GM23338 (cell line): ENCODE measurements at regions not wholly inside any gene's neighbourhood (a gene's known extent, or its start where the extent isn't known, plus 50 kb on each side); places are given as distances from the start of the nearest gene placed in this dataset.

Source experiments
- ATAC-seq: fragments of 200-7000 bp; cut with Tn5 transposase; 3 replicates; pipeline ENCODE4 v1.9.1; 2020
- DNase-seq: peaks from one replicate; pipeline ENCODE4 v3.0.0-alpha.2; 2015; ENCODE audit warnings: low spot score
- H2AFZ ChIP-seq: fragments of 200-600 bp; sonication (generic); 2 replicates; pipeline ENCODE4 v1.8.0; 2016; ENCODE audit warnings: antibody characterized with exemption, mild to moderate bottlenecking, moderate library complexity
- H3F3A ChIP-seq: fragments of 200-600 bp; sonication (generic); replicated peaks from 2 replicates; pipeline ENCODE4 v1.8.0; 2017; ENCODE audit warnings: antibody characterized with exemption, mixed run types, low read depth
- H3K27ac ChIP-seq: fragments of 200-600 bp; sonication (generic); 2 replicates; pipeline ENCODE4 v1.6.1; 2016; ENCODE audit warnings: low read depth
- H3K27me3 ChIP-seq: fragments of 200-600 bp; sonication (generic); 2 replicates; pipeline ENCODE4 v1.8.0; 2016; ENCODE audit warnings: mild to moderate bottlenecking, mixed run types, moderate library complexity; ENCODE audit not compliant: insufficient read depth
- H3K36me3 ChIP-seq: fragments of 200-600 bp; sonication (generic); 2 replicates; pipeline ENCODE4 v1.8.0; 2016; ENCODE audit warnings: mild to moderate bottlenecking; ENCODE audit not compliant: insufficient read depth
- H3K4me1 ChIP-seq: fragments of 200-600 bp; sonication (generic); 2 replicates; pipeline ENCODE4 v1.8.0; 2016; ENCODE audit warnings: mild to moderate bottlenecking, moderate library complexity; ENCODE audit not compliant: insufficient read depth
- H3K4me2 ChIP-seq: fragments of 200-600 bp; sonication (generic); 2 replicates; pipeline ENCODE4 v1.7.1; 2017; ENCODE audit warnings: mixed run types
- H3K4me3 ChIP-seq: fragments of 200-600 bp; sonication (generic); 2 replicates; pipeline ENCODE4 v1.6.1; 2016; ENCODE audit warnings: mixed run types
- H3K79me2 ChIP-seq: fragments of 200-600 bp; sonication (generic); replicated peaks from 2 replicates; pipeline ENCODE4 v1.8.0; 2017; ENCODE audit warnings: mild to moderate bottlenecking; ENCODE audit not compliant: insufficient read depth
- H3K9me2 ChIP-seq: fragments of 200-600 bp; sonication (generic); 2 replicates; pipeline ENCODE4 v1.8.0; 2017; ENCODE audit not compliant: insufficient read depth
- H4K20me1 ChIP-seq: fragments of 200-600 bp; sonication (generic); replicated peaks from 2 replicates; pipeline ENCODE4 v1.8.0; 2017; ENCODE audit warnings: mild to moderate bottlenecking; ENCODE audit not compliant: insufficient read depth
- H3K27ac Mint-ChIP-seq: 2 replicates; pipeline ENCODE4 v1.8.0; 2020; ENCODE audit warnings: inconsistent platforms, mild to moderate bottlenecking, moderate library complexity, mixed read lengths
- H3K27me3 Mint-ChIP-seq: 3 replicates; pipeline ENCODE4 v1.8.0; 2022; ENCODE audit warnings: low read depth, mild to moderate bottlenecking, moderate library complexity, mixed read lengths, inconsistent platforms; ENCODE audit not compliant: insufficient read depth, poor library complexity
- H3K36me3 Mint-ChIP-seq: 3 replicates; pipeline ENCODE4 v1.8.0; 2021; ENCODE audit warnings: low read depth, mild to moderate bottlenecking, inconsistent platforms, moderate library complexity, mixed read lengths
- H3K4me1 Mint-ChIP-seq: 3 replicates; pipeline ENCODE4 v1.8.0; 2020; ENCODE audit warnings: mild to moderate bottlenecking, inconsistent platforms, mixed read lengths
- H3K4me3 Mint-ChIP-seq: 3 replicates; pipeline ENCODE4 v1.8.0; 2021; ENCODE audit warnings: moderate library complexity, mild to moderate bottlenecking, inconsistent platforms, mixed read lengths
- H3K9me3 Mint-ChIP-seq: 3 replicates; pipeline ENCODE4 v1.8.0; 2020; ENCODE audit warnings: moderate library complexity, mild to moderate bottlenecking, inconsistent platforms, mixed read lengths
- CREB1 ChIP-seq: fragments of 250-450 bp; sonication (Bioruptor Pico); IDR thresholded peaks from 2 replicates; pipeline ENCODE4 v1.5.0; 2020; ENCODE audit warnings: low read depth, mild to moderate bottlenecking, moderate library complexity
- EZH2 ChIP-seq: fragments of 200-600 bp; sonication (generic); IDR thresholded peaks from one replicate; pipeline ENCODE4 v1.8.0; 2017; ENCODE audit warnings: antibody characterized with exemption, mild to moderate bottlenecking, low read depth; ENCODE audit not compliant: unreplicated experiment
- EZH2phosphoT487 ChIP-seq: fragments of 200-600 bp; sonication (generic); IDR thresholded peaks from one replicate; pipeline ENCODE4 v1.8.1; 2018; ENCODE audit warnings: antibody characterized with exemption; ENCODE audit not compliant: unreplicated experiment
- JUNB ChIP-seq: IDR thresholded peaks from one replicate; pipeline ENCODE4 v1.6.1; 2016; ENCODE audit warnings: antibody characterized with exemption; ENCODE audit not compliant: unreplicated experiment
- NANOG ChIP-seq: IDR thresholded peaks from 2 replicates; pipeline ENCODE4 v1.6.1; 2016; ENCODE audit warnings: antibody characterized with exemption, borderline replicate concordance
- POLR2AphosphoS5 ChIP-seq: IDR thresholded peaks from 2 replicates; pipeline ENCODE4 v1.6.1; 2016; ENCODE audit warnings: antibody characterized with exemption, low read depth
- STAT1 ChIP-seq: IDR thresholded peaks from one replicate; pipeline ENCODE4 v1.6.1; 2016; ENCODE audit warnings: antibody characterized with exemption; ENCODE audit not compliant: unreplicated experiment
- ZNF114 ChIP-seq: fragments of 250-450 bp; sonication (Bioruptor Pico); IDR thresholded peaks from 2 replicates; pipeline ENCODE4 v1.5.0; 2020; ENCODE audit warnings: mild to moderate bottlenecking, moderate library complexity
- ZNF331 ChIP-seq: fragments of 250-450 bp; sonication (Bioruptor Pico); IDR thresholded peaks from 2 replicates; pipeline ENCODE4 v1.5.0; 2020; ENCODE audit warnings: low read depth, mild to moderate bottlenecking, moderate library complexity
- TF ChIP-seq, protein P1 (sequence below), 2 experiments: fragments of 200-600 bp in 1 of 2; sonication (generic) in 1 of 2; conservative IDR thresholded peaks; 2 replicates each; pipeline versions ENCODE4 v1.5.1 to v1.6.1; 2016 to 2017; ENCODE audit warnings: antibody characterized with exemption in 2 of 2, low read depth in 2 of 2, mild to moderate bottlenecking in 2 of 2, moderate library complexity in 1 of 2
- TF ChIP-seq, protein P2 (sequence below): fragments of 250-450 bp; sonication (Bioruptor Pico); IDR thresholded peaks from 2 replicates; pipeline ENCODE4 v1.5.0; 2020; ENCODE audit warnings: mild to moderate bottlenecking, moderate library complexity
- TF ChIP-seq, protein P3 (sequence below): IDR thresholded peaks from 2 replicates; pipeline ENCODE4 v1.6.1; 2016; ENCODE audit warnings: antibody characterized with exemption

DNA sequence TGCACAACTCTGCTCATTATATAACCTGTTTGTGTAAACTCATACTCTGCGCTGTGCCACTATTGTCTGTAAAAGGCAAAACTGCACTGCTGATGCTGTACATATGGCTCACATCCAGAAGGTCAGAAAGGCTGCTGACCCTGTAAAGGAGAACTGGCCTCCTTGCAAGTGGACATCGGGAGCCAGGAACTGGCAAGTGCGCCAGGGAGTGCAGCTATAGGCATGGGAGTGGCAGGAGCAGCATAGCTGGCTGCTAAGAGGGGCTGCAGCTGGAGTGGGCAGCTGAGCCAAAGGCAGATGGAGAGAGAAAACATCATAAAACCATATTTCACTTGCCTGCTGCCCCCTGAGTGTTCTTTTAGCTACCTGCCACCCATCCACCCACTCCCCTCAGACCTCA, 2183.4 kb upstream of the ACO1 start (continued):
- TF ChIP-seq, protein P1, sequence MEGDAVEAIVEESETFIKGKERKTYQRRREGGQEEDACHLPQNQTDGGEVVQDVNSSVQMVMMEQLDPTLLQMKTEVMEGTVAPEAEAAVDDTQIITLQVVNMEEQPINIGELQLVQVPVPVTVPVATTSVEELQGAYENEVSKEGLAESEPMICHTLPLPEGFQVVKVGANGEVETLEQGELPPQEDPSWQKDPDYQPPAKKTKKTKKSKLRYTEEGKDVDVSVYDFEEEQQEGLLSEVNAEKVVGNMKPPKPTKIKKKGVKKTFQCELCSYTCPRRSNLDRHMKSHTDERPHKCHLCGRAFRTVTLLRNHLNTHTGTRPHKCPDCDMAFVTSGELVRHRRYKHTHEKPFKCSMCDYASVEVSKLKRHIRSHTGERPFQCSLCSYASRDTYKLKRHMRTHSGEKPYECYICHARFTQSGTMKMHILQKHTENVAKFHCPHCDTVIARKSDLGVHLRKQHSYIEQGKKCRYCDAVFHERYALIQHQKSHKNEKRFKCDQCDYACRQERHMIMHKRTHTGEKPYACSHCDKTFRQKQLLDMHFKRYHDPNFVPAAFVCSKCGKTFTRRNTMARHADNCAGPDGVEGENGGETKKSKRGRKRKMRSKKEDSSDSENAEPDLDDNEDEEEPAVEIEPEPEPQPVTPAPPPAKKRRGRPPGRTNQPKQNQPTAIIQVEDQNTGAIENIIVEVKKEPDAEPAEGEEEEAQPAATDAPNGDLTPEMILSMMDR (conservative IDR thresholded peaks at IDR 0.05; ENCODE audit: low read depth in 2 of 2): no peak

DNA sequence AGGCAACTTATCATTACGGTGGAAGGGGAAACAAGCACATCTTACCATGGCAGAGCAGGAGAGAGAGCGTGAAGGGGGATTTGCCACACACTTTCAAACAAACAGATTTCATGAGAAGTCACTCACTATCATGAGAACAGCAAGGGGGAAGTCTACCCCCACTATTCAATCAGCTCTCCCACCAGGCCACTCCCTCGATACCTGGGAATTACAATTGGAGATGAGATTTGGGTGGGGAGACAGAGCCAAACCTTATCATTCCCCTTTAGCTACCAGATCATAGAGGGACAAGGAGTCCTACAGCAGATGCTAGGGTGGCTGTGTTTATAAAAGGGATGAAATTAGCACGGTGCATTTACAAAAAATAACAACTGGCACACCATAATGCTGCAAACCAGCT, 2149.4 kb upstream of the ACO1 start:
- Histone ChIP-seq H3K4me1 (no peaks in the 10 kb centered on the region), H2AFZ (peak overlapping the region; percentile 60; the same call in 1 of the 2 replicates), H3K27me3 (no peaks in the 10 kb centered on the region), H4K20me1 (no peaks in the 10 kb centered on the region), H3K36me3 (no peaks in the 10 kb centered on the region), H3K4me3 (no peak overlapping the region), H3K27ac (no peak overlapping the region), H3F3A (no peaks in the 10 kb centered on the region), H3K4me2 (no peak overlapping the region), H3K9me2 (no peaks in the 10 kb centered on the region), H3K79me2 (no peaks in the 10 kb centered on the region)
- Mint-ChIP-seq H3K4me3 (no peak overlapping the region), H3K9me3 (no peaks in the 10 kb centered on the region), H3K4me1 (peaks cover 4% of the 10 kb centered on the region; the same call in 2 of the 3 replicates), H3K27ac (peak overlapping the region; percentile 10; the same call in 1 of the 2 replicates), H3K27me3 (no peaks in the 10 kb centered on the region), H3K36me3 (no peaks in the 10 kb centered on the region)
- ATAC-seq (no peak), DNase-seq (no peak)
- TF ChIP-seq EZH2phosphoT487: no peak
- no peak for TF ChIP-seq NANOG
- no peak for TF ChIP-seq POLR2AphosphoS5
- TF ChIP-seq CREB1: no peak
- TF ChIP-seq, protein P2, sequence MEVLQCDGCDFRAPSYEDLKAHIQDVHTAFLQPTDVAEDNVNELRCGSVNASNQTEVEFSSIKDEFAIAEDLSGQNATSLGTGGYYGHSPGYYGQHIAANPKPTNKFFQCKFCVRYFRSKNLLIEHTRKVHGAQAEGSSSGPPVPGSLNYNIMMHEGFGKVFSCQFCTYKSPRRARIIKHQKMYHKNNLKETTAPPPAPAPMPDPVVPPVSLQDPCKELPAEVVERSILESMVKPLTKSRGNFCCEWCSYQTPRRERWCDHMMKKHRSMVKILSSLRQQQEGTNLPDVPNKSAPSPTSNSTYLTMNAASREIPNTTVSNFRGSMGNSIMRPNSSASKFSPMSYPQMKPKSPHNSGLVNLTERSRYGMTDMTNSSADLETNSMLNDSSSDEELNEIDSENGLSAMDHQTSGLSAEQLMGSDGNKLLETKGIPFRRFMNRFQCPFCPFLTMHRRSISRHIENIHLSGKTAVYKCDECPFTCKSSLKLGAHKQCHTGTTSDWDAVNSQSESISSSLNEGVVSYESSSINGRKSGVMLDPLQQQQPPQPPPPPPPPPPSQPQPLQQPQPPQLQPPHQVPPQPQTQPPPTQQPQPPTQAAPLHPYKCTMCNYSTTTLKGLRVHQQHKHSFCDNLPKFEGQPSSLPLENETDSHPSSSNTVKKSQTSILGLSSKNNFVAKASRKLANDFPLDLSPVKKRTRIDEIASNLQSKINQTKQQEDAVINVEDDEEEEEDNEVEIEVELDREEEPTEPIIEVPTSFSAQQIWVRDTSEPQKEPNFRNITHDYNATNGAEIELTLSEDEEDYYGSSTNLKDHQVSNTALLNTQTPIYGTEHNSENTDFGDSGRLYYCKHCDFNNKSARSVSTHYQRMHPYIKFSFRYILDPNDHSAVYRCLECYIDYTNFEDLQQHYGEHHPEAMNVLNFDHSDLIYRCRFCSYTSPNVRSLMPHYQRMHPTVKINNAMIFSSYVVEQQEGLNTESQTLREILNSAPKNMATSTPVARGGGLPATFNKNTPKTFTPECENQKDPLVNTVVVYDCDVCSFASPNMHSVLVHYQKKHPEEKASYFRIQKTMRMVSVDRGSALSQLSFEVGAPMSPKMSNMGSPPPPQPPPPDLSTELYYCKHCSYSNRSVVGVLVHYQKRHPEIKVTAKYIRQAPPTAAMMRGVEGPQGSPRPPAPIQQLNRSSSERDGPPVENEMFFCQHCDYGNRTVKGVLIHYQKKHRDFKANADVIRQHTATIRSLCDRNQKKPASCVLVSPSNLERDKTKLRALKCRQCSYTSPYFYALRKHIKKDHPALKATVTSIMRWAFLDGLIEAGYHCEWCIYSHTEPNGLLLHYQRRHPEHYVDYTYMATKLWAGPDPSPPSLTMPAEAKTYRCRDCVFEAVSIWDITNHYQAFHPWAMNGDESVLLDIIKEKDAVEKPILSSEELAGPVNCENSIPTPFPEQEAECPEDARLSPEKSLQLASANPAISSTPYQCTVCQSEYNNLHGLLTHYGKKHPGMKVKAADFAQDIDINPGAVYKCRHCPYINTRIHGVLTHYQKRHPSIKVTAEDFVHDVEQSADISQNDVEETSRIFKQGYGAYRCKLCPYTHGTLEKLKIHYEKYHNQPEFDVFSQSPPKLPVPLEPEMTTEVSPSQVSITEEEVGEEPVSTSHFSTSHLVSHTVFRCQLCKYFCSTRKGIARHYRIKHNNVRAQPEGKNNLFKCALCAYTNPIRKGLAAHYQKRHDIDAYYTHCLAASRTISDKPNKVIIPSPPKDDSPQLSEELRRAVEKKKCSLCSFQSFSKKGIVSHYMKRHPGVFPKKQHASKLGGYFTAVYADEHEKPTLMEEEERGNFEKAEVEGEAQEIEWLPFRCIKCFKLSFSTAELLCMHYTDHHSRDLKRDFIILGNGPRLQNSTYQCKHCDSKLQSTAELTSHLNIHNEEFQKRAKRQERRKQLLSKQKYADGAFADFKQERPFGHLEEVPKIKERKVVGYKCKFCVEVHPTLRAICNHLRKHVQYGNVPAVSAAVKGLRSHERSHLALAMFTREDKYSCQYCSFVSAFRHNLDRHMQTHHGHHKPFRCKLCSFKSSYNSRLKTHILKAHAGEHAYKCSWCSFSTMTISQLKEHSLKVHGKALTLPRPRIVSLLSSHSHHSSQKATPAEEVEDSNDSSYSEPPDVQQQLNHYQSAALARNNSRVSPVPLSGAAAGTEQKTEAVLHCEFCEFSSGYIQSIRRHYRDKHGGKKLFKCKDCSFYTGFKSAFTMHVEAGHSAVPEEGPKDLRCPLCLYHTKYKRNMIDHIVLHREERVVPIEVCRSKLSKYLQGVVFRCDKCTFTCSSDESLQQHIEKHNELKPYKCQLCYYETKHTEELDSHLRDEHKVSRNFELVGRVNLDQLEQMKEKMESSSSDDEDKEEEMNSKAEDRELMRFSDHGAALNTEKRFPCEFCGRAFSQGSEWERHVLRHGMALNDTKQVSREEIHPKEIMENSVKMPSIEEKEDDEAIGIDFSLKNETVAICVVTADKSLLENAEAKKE (CRISPR knock-in tag): no peak
- no peak for TF ChIP-seq STAT1
- TF ChIP-seq ZNF331 (CRISPR knock-in tag): no peak
- no peak for TF ChIP-seq EZH2
- no peak for TF ChIP-seq JUNB
- TF ChIP-seq, protein P3, sequence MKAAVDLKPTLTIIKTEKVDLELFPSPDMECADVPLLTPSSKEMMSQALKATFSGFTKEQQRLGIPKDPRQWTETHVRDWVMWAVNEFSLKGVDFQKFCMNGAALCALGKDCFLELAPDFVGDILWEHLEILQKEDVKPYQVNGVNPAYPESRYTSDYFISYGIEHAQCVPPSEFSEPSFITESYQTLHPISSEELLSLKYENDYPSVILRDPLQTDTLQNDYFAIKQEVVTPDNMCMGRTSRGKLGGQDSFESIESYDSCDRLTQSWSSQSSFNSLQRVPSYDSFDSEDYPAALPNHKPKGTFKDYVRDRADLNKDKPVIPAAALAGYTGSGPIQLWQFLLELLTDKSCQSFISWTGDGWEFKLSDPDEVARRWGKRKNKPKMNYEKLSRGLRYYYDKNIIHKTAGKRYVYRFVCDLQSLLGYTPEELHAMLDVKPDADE: no peak
- no peak for TF ChIP-seq ZNF114
- TF ChIP-seq, protein P1 (conservative IDR thresholded peaks at IDR 0.05; ENCODE audit: low read depth in 2 of 2): no peak
